Lower leg skin (tissue), 3 donors: ENCODE measurements at regions not wholly inside any gene's neighbourhood (a gene's known extent, or its start where the extent isn't known, plus 50 kb on each side); places are given as distances from the start of the nearest gene placed in this dataset.

Source experiments
- POLR2A ChIP-seq, 2 donors: fragments of 450-650 bp; IDR thresholded peaks; one replicate each; pipeline ENCODE4 v1.6.1; 2016 to 2017; ENCODE audit warnings: antibody characterized with exemption in 2 of 2, mild to moderate bottlenecking in 1 of 2, moderate library complexity in 1 of 2
- TF ChIP-seq, protein P1 (sequence below), 3 donors: fragments of 450-650 bp; IDR thresholded peaks; one replicate each; pipeline ENCODE4 v1.5.1; 2016; ENCODE audit warnings: antibody characterized with exemption in 3 of 3, mild to moderate bottlenecking in 3 of 3, moderate library complexity in 2 of 3

DNA sequence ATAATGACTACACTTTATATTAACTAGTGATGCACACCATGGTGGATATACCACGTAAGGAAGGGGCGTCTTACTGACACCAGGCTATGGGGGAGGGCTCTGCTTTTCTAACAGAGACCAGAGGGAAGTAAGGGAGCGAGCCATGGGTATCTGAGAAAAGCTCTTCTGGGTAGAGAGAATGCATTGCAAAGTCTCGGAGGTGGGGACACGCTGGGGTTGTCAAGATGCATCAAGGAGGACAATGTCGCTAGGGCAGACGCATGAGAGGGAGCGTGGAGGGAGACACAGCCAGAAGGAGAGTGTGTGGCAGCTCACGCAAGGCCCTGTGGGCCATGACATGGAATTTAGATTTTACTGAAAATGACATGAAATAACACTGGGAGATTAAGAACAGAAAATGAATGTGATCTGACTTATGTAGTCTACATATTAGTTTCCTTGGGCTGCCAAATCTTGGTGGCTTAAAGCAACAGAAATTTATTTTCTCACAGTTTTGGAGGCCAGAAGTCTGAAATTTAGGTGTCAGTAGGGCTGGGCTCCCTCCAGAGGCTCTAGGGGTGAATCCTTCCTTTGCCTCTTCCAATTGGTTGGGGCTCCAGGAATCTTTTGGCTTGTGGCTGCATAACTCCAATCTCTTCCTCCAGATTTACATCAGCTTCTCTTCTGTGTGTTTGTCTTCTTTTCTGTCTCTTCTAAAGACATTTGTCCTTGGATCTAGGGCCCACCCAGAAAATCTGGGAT is 352.2 kb downstream of the CYRIA start:
- TF ChIP-seq POLR2A (IDR thresholded peaks at IDR 0.05): no peak
- TF ChIP-seq, protein P1, sequence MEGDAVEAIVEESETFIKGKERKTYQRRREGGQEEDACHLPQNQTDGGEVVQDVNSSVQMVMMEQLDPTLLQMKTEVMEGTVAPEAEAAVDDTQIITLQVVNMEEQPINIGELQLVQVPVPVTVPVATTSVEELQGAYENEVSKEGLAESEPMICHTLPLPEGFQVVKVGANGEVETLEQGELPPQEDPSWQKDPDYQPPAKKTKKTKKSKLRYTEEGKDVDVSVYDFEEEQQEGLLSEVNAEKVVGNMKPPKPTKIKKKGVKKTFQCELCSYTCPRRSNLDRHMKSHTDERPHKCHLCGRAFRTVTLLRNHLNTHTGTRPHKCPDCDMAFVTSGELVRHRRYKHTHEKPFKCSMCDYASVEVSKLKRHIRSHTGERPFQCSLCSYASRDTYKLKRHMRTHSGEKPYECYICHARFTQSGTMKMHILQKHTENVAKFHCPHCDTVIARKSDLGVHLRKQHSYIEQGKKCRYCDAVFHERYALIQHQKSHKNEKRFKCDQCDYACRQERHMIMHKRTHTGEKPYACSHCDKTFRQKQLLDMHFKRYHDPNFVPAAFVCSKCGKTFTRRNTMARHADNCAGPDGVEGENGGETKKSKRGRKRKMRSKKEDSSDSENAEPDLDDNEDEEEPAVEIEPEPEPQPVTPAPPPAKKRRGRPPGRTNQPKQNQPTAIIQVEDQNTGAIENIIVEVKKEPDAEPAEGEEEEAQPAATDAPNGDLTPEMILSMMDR (IDR thresholded peaks at IDR 0.05): no peak
